ENCODE measurements at regions not wholly inside any gene's neighbourhood (a gene's known extent, or its start where the extent isn't known, plus 50 kb on each side); places are given as distances from the start of the nearest gene placed in this dataset.
"Not testable (repeated sequence)": the region's sequence is repeated elsewhere in the genome, so short reads cannot be mapped to it uniquely, and the experiment has no call there.

DNA sequence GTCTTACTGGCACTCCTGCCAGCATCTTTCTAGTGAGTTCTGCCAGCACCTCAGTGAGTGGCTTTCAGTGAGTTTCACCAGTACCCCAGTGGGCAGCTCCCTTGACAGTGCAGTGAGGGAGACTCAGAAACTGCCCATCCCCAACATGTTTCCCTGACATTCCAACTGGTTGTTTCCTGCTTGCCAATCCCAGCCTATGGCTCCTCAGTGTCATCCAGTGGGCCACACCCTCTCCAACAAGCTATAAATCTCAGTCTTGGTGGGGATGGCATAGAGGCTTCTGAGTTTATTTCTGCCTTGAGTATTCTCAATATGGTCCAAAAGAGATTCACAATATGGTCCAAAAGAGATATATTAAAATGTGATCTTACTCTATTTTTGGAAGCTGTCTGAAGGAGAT, 461.2 kb upstream of the NR3C2 start:
- H3K27me3 Mint-ChIP-seq (ENCODE audit: low read depth): no peaks in the 10 kb centered on the region
- H3K9me3 Mint-ChIP-seq: peaks cover 10% of the 10 kb centered on the region
- CTCF ChIA-PET: no interaction called here
- no peak overlapping the region for H3K4me3 Mint-ChIP-seq
- H3K27ac Mint-ChIP-seq: no peak overlapping the region
- DNase-seq: no peak
- peaks cover 3% of the 10 kb centered on the region for H3K36me3 Mint-ChIP-seq (ENCODE audit: low read depth)
- intact Hi-C loops (cut with micrococcal nuclease): no loop called here
- no peaks in the 10 kb centered on the region for H3K4me1 Mint-ChIP-seq (ENCODE audit: low read depth)

DNA sequence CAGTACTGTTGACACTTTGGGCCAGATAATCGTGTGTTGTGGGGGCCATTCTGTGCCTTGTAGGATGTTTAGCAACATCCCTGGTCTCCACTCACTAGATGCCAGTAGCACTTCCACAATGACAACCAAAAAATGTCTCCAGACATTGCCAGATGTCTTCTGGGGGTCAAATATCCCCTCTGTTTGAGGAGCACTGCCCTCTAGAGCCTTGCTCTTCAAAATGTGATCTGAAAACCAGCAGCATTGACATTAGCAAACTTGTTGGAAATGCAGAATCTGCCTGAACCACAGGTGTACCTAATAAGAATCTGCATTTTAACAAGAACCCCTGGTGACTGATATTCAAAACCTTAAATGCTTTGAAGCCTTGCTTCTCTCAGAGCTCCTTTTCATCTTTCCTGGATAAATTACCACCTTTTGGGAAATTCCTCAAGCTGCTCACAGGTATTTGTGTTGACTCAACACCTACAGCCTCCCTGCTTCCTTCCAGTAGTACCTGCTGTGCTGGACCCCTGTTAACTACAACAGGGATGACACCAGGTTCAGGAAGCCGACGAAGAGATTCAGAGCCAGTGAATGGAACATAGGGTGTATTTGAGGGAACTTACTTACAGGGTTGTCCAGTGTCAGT, 459.0 kb upstream of the NR3C2 start:
- peaks cover 25% of the 10 kb centered on the region for H3K9me3 Mint-ChIP-seq
- CTCF ChIA-PET: no interaction called here
- intact Hi-C loops (cut with micrococcal nuclease): no loop called here
- no peak overlapping the region for H3K4me3 Mint-ChIP-seq
- DNase-seq: no peak
- H3K27me3 Mint-ChIP-seq (ENCODE audit: low read depth): no peaks in the 10 kb centered on the region
- H3K36me3 Mint-ChIP-seq (ENCODE audit: low read depth): peaks cover 6% of the 10 kb centered on the region
- H3K27ac Mint-ChIP-seq: no peak overlapping the region
- H3K4me1 Mint-ChIP-seq (ENCODE audit: low read depth): no peaks in the 10 kb centered on the region

DNA sequence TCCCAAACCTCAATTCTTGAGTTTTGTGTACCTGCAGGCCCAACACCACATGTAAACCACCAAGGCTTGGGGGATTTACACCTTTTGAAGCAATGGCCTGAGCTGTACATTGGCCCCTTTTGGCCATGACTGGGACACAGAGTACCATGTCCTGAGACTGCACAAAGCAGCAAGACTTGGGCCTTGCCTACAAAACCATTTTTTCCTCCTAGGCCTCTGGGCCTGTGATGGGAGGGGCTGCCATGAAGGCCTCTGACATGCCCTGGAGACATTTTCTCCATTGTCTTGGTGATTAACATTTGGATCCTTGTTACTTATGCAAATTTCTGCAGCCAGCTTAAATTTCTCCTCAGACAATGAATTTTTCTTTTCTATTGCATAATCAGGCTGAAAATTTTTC, 455.9 kb upstream of the NR3C2 start:
- H3K36me3 Mint-ChIP-seq (ENCODE audit: low read depth); intact Hi-C loops (cut with micrococcal nuclease); H3K4me3 Mint-ChIP-seq; H3K27ac Mint-ChIP-seq; H3K4me1 Mint-ChIP-seq (ENCODE audit: low read depth); CTCF ChIA-PET; DNase-seq; H3K27me3 Mint-ChIP-seq (ENCODE audit: low read depth): not testable (repeated sequence)
- H3K9me3 Mint-ChIP-seq: peaks cover 26% of the 10 kb centered on the region

DNA sequence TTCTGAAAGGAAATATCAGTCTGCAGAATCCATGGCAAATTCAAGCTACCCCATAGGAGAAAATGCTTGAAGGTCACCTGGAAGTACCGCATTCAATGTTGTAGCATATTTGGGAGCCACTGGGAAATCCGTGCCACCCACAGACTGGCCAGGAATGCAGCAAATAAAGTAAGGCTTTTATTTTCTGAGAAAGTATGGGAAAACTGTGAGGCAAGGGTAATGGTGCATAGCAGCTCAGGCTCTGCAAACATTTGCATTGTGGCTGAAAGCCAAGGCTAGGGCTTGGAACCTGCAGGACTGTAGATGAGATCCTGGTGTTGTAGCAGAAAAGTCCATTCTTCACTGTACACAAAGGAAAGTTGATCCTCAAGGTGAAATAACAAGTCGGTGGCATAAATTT, 450.9 kb upstream of the NR3C2 start:
- intact Hi-C loops (cut with micrococcal nuclease): no loop called here
- no peak overlapping the region for H3K27ac Mint-ChIP-seq

DNA sequence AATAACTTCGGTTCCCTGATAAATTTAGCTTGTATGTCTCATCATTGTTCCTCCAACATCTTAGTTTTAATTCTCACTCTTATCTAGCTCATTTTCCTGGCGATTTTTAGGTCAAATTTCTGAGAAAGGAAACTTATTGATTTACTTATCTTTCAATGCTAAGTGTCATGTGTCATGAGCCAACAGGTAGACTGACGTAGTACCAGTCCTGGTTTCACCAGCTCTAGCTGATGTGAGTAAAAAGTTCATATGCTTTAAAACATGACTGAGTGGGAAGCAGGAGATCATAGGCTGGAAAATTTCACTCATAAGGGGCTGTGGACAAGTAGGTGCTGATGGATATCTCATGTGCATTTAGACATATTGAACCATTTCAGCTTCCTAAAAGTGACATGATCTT, 441.7 kb upstream of the NR3C2 start:
- no peaks in the 10 kb centered on the region for H3K9me3 Mint-ChIP-seq
- DNase-seq: no peak
- H3K4me1 Mint-ChIP-seq (ENCODE audit: low read depth): no peaks in the 10 kb centered on the region
- H3K4me3 Mint-ChIP-seq: no peak overlapping the region
- intact Hi-C loops (cut with micrococcal nuclease): no loop called here
- peaks cover 5% of the 10 kb centered on the region for H3K27me3 Mint-ChIP-seq (ENCODE audit: low read depth)
- CTCF ChIA-PET: no interaction called here
- H3K36me3 Mint-ChIP-seq (ENCODE audit: low read depth): no peaks in the 10 kb centered on the region
- no peak overlapping the region for H3K27ac Mint-ChIP-seq

More for the DNA sequence above, 450.9 kb upstream of the NR3C2 start:
- H3K4me1 Mint-ChIP-seq (ENCODE audit: low read depth): no peaks in the 10 kb centered on the region
- CTCF ChIA-PET: no interaction called here
- H3K36me3 Mint-ChIP-seq (ENCODE audit: low read depth): peaks cover 3% of the 10 kb centered on the region
- H3K9me3 Mint-ChIP-seq: peaks cover 13% of the 10 kb centered on the region
- no peak overlapping the region for H3K4me3 Mint-ChIP-seq
- no peaks in the 10 kb centered on the region for H3K27me3 Mint-ChIP-seq (ENCODE audit: low read depth)
- DNase-seq: no peak

- Mint-ChIP-seq H3K36me3 (ENCODE audit: low read depth) (no peaks in the 10 kb centered on the region), H3K27me3 (ENCODE audit: low read depth) (peaks cover 5% of the 10 kb centered on the region), H3K9me3 (no peaks in the 10 kb centered on the region), H3K4me3 (no peak overlapping the region), H3K4me1 (ENCODE audit: low read depth) (no peaks in the 10 kb centered on the region), H3K27ac (no peak overlapping the region)
- intact Hi-C loops (cut with micrococcal nuclease): no loop called here
- no peak for DNase-seq
- CTCF ChIA-PET: no interaction called here
These were observed 441.2 kb upstream of the NR3C2 start for GRCh38 chr4:148883435-148883834.

- Mint-ChIP-seq H3K27me3 (ENCODE audit: low read depth) (peaks cover 3% of the 10 kb centered on the region), H3K4me3 (no peak overlapping the region), H3K27ac (no peak overlapping the region), H3K9me3 (no peaks in the 10 kb centered on the region), H3K4me1 (ENCODE audit: low read depth) (no peaks in the 10 kb centered on the region), H3K36me3 (ENCODE audit: low read depth) (no peaks in the 10 kb centered on the region)
- intact Hi-C loops (cut with micrococcal nuclease): no loop called here
- CTCF ChIA-PET: no interaction called here
- no peak for DNase-seq
These were observed 439.8 kb upstream of the NR3C2 start for GRCh38 chr4:148881860-148882643.

GRCh38 chr4:148874331-148874730, 432.1 kb upstream of the NR3C2 start:
- no peaks in the 10 kb centered on the region for H3K36me3 Mint-ChIP-seq (ENCODE audit: low read depth)
- H3K9me3 Mint-ChIP-seq: no peaks in the 10 kb centered on the region
- CTCF ChIA-PET: no interaction called here

GRCh38 chr4:148868191-148868590, 426.0 kb upstream of the NR3C2 start:
- Mint-ChIP-seq H3K27me3 (ENCODE audit: low read depth) (no peaks in the 10 kb centered on the region), H3K9me3 (no peaks in the 10 kb centered on the region), H3K36me3 (ENCODE audit: low read depth) (no peaks in the 10 kb centered on the region), H3K27ac (no peak overlapping the region), H3K4me3 (no peak overlapping the region), H3K4me1 (ENCODE audit: low read depth) (no peaks in the 10 kb centered on the region)
- DNase-seq: no peak
- intact Hi-C loops (cut with micrococcal nuclease): no loop called here
- CTCF ChIA-PET: no interaction called here

More at GRCh38 chr4:148874331-148874730, 432.1 kb upstream of the NR3C2 start:
- intact Hi-C loops (cut with micrococcal nuclease): no loop called here
- no peaks in the 10 kb centered on the region for H3K4me1 Mint-ChIP-seq (ENCODE audit: low read depth)
- no peak overlapping the region for H3K4me3 Mint-ChIP-seq
- no peak overlapping the region for H3K27ac Mint-ChIP-seq
- DNase-seq: no peak
- no peaks in the 10 kb centered on the region for H3K27me3 Mint-ChIP-seq (ENCODE audit: low read depth)

- no peak for DNase-seq
- no peak overlapping the region for H3K27ac Mint-ChIP-seq
- CTCF ChIA-PET: no interaction called here
- no peak overlapping the region for H3K4me3 Mint-ChIP-seq
- no peaks in the 10 kb centered on the region for H3K36me3 Mint-ChIP-seq (ENCODE audit: low read depth)
- no peaks in the 10 kb centered on the region for H3K9me3 Mint-ChIP-seq
- H3K27me3 Mint-ChIP-seq (ENCODE audit: low read depth): no peaks in the 10 kb centered on the region
- intact Hi-C loops (cut with micrococcal nuclease): no loop called here
- no peaks in the 10 kb centered on the region for H3K4me1 Mint-ChIP-seq (ENCODE audit: low read depth)
These were observed 424.5 kb upstream of the NR3C2 start for GRCh38 chr4:148866666-148867065.

DNA sequence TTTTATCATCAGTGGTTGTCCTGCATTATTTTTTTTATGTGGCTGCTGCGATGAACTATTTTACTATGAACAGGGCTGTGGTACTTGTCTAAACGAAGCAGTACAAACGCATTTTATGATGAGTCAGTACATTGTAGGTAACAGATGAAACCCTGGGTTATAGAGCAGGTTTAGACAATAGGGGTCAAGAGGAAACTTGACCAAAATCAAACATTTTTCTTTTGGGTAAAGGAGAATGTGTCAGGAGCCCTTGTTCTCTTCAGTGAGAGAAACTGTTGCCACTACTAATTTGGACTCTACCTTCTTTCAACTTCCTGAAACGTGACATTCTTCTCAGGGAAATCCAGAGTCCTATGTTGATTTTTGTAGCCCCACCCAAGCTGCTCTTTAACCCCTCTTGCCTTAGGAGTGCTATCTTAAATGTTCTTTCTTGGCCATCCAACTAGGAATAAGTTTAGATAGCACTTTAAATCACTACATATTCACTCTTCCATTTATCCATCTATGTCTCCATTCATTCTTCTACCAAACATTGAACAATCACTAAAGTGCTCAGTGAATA, 415.8 kb upstream of the NR3C2 start:
- Mint-ChIP-seq H3K27me3 (ENCODE audit: low read depth) (no peaks in the 10 kb centered on the region), H3K27ac (no peak overlapping the region), H3K4me3 (no peak overlapping the region), H3K9me3 (peaks cover 16% of the 10 kb centered on the region), H3K36me3 (ENCODE audit: low read depth) (peaks cover 2% of the 10 kb centered on the region), H3K4me1 (ENCODE audit: low read depth) (no peaks in the 10 kb centered on the region)
- no peak for DNase-seq
- intact Hi-C loops (cut with micrococcal nuclease): no loop called here
- CTCF ChIA-PET: no interaction called here

GRCh38 chr4:148857239-148857972, 415.2 kb upstream of the NR3C2 start:
- Mint-ChIP-seq H3K9me3 (peaks cover 16% of the 10 kb centered on the region), H3K4me1 (ENCODE audit: low read depth) (no peaks in the 10 kb centered on the region), H3K4me3 (no peak overlapping the region), H3K36me3 (ENCODE audit: low read depth) (peaks cover 2% of the 10 kb centered on the region), H3K27me3 (ENCODE audit: low read depth) (no peaks in the 10 kb centered on the region), H3K27ac (no peak overlapping the region)
- intact Hi-C loops (cut with micrococcal nuclease): no loop called here
- CTCF ChIA-PET: no interaction called here
- DNase-seq: no peak
